Astrocyte of the cerebellum (primary cell): ENCODE measurements at regions not wholly inside any gene's neighbourhood (a gene's known extent, or its start where the extent isn't known, plus 50 kb on each side); places are given as distances from the start of the nearest gene placed in this dataset.

Experiments used
- DNase-seq: peaks from one replicate; pipeline ENCODE4 v3.0.0-alpha.2; 2011; ENCODE audit warnings: low read depth
- H3K4me3 ChIP-seq: 2 replicates; pipeline ENCODE4 v1.5.1; 2011; ENCODE audit warnings: mild to moderate bottlenecking, low read depth, low read length, moderate library complexity
- CTCF ChIP-seq: IDR thresholded peaks from 2 replicates; pipeline ENCODE4 v1.5.1; 2012; ENCODE audit warnings: low read length, low read depth, moderate library complexity, mild to moderate bottlenecking; ENCODE audit errors: missing control alignments
- in situ Hi-C: cut with HindIII; loops from 2 replicates; pipeline ENCODE4 v1.10.0; 2017; ENCODE audit warnings: low sequenced_read_pairs

GRCh38 chr9:3704890-3705289 is 179.1 kb upstream of the RFX3 start:
- no peak for TF ChIP-seq CTCF
- DNase-seq, result no peak
- no peak overlapping the region for H3K4me3 ChIP-seq
- in situ Hi-C loops, result no loop called here

GRCh38 chr9:3700772-3701171 is 175.0 kb upstream of the RFX3 start:
- DNase-seq, result no peak
- no peak overlapping the region for H3K4me3 ChIP-seq
- no peak for TF ChIP-seq CTCF
- in situ Hi-C loops, result no loop called here

DNA sequence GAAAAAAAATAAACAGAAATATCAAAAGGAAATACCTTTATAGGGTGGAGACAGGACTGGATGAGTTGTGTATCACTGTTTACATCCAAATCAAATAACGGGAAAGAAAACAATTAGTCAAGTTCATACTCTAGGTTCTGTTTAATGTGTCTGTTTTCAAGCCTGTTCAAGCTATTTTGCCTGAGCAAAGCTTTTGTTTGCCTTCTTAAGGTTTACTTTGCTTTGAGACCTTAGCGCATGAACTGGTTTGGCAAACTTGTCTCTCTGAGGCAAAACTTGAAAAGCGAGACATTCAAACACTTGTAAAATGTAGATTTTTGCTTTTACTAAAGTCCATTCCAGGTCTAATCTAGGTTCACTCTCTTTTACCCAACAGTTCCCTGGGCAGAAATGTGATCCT is 174.1 kb upstream of the RFX3 start:
- DNase-seq, result no peak
- H3K4me3 ChIP-seq, result no peak overlapping the region
- no peak for TF ChIP-seq CTCF
- in situ Hi-C loops, result no loop called here

- no peak for TF ChIP-seq CTCF
- H3K4me3 ChIP-seq, result no peak overlapping the region
- DNase-seq, result no peak
- in situ Hi-C loops, result no loop called here
Observed at GRCh38 chr9:3698531-3698930, 172.7 kb upstream of the RFX3 start.

GRCh38 chr9:3698076-3698475 is 172.3 kb upstream of the RFX3 start:
- no peak overlapping the region for H3K4me3 ChIP-seq
- TF ChIP-seq CTCF, result no peak
- in situ Hi-C loops, result no loop called here
- no peak for DNase-seq

DNA sequence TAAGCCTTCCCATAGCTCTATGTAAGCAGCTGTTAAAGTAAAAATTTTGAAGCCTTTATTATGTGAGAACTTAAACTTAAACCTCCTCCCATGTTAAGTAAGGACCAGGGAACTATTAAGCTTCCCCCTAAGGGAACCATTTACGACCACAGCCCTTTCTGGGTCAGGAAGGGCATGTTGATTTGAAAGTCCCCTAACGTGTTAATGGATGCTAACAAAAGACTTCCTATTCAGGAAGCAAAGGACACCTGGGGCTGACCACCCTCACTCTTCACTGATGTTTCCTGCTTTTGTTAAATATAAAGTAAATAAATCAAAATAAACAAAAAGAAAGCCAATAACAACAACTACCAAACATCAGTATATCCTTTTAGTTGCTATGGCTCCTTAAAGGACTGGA is 170.6 kb upstream of the RFX3 start:
- H3K4me3 ChIP-seq, result no peak overlapping the region
- in situ Hi-C loops, result no loop called here
- DNase-seq, result no peak
- no peak for TF ChIP-seq CTCF

DNA sequence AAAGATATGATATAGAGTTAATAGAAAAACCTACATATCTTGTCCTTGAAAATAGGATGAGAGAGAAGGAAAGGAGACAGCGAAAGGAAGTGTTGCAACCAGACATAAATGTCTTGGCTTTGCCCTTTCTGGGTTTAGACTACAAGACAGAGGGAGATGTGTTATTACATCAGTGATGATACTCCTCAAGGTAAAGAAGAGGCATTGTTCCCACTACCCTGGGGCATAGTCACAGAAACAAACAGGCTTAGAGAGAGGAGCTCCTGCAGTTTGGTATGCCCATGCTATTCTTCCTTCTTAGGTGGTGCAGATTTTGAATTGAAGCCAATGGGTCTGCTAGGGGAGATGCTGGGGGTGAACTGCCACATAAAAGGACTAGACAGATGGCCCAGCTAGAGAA is 166.8 kb upstream of the RFX3 start:
- TF ChIP-seq CTCF, result no peak
- in situ Hi-C loops, result no loop called here
- no peak for DNase-seq

More for the DNA sequence above, 166.8 kb upstream of the RFX3 start:
- no peak overlapping the region for H3K4me3 ChIP-seq
